GM12872 (cell line): ENCODE measurements at regions not wholly inside any gene's neighbourhood (a gene's known extent, or its start where the extent isn't known, plus 50 kb on each side); places are given as distances from the start of the nearest gene placed in this dataset.

Source experiments
- CTCF ChIP-seq: IDR thresholded peaks from 3 replicates; pipeline ENCODE4 v1.5.1; 2011; ENCODE audit warnings: low read depth, mild to moderate bottlenecking, low read length, moderate library complexity; ENCODE audit not compliant: insufficient read depth

GRCh38 chr16:51629576-51629975 is 478.5 kb upstream of the SALL1 start:
- no peak for TF ChIP-seq CTCF

- TF ChIP-seq CTCF, result no peak
These were observed 473.2 kb upstream of the SALL1 start for GRCh38 chr16:51624080-51624775.

- TF ChIP-seq CTCF, result no peak
These were observed 470.5 kb upstream of the SALL1 start for GRCh38 chr16:51621610-51622009.

GRCh38 chr16:51615141-51615540 is 464.1 kb upstream of the SALL1 start:
- no peak for TF ChIP-seq CTCF

GRCh38 chr16:51607201-51607651 is 456.2 kb upstream of the SALL1 start:
- TF ChIP-seq CTCF, result no peak

GRCh38 chr16:51596247-51596646 is 445.2 kb upstream of the SALL1 start:
- no peak for TF ChIP-seq CTCF

- TF ChIP-seq CTCF, result no peak
These were observed 441.6 kb upstream of the SALL1 start for GRCh38 chr16:51592535-51593300.
